ENCODE measurements at regions not wholly inside any gene's neighbourhood (a gene's known extent, or its start where the extent isn't known, plus 50 kb on each side); places are given as distances from the start of the nearest gene placed in this dataset.

DNA sequence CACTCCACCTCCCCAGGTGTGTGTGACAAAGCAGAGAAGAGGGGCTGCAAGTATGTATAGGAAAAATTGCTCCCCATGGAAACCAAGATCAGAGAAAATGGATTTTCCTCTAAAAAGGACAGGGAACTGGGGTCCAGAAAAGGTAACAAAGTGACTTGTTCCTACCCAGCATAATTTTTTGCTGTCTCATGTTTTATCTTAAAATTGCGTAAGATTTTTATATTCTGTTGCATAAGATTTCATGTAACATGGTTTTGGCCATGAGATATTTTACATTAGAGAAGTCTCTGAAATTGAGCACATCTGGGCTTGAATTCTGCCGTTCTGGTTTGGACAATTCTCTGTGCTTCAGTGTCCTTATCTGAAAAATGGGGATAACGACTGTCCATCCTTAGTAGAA is 335.7 kb upstream of the RORA start:
- H3K27ac ChIP-seq (ENCODE audit: insufficient read depth, low read depth, low read length), result no peak overlapping the region
- no peaks in the 10 kb centered on the region for H3K79me2 ChIP-seq (ENCODE audit: control insufficient read depth, insufficient read depth, low read length)
- H3K9ac ChIP-seq (replicated peaks; ENCODE audit: extremely low read depth, insufficient read depth, low read length), result no peak overlapping the region
- no peak for DNase-seq (ENCODE audit: low read depth, low spot score)
- no TSS peak for BruUV-seq (replicated peaks)
- H3K4me1 ChIP-seq (ENCODE audit: control insufficient read depth, extremely low read depth, insufficient read depth, low read length), result no peaks in the 10 kb centered on the region
- no peaks in the 10 kb centered on the region for H4K20me1 ChIP-seq (replicated peaks; ENCODE audit: control insufficient read depth, extremely low read depth, insufficient read depth, low read length)
- no peak overlapping the region for H3K4me2 ChIP-seq (ENCODE audit: insufficient read depth, low read length)
- H2AFZ ChIP-seq (ENCODE audit: low read depth, low read length), result no peak overlapping the region
- TF ChIP-seq POLR2A (IDR thresholded peaks at IDR 0.05; ENCODE audit: low read depth, low read length), result no peak
- no peak for TF ChIP-seq EZH2 (IDR thresholded peaks at IDR 0.05; ENCODE audit: borderline replicate concordance, low read depth, low read length, severe bottlenecking)
- TF ChIP-seq, protein P1, sequence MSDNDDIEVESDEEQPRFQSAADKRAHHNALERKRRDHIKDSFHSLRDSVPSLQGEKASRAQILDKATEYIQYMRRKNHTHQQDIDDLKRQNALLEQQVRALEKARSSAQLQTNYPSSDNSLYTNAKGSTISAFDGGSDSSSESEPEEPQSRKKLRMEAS (IDR thresholded peaks at IDR 0.05; ENCODE audit: insufficient read depth, insufficient read length), result no peak
- no peak for TF ChIP-seq FOS (IDR thresholded peaks at IDR 0.05; ENCODE audit: borderline replicate concordance, insufficient read depth, low read length)
- no peak for TF ChIP-seq GATA2 (IDR thresholded peaks at IDR 0.05; ENCODE audit: insufficient read depth, insufficient read length, low read depth, low read length)
- TF ChIP-seq POLR2AphosphoS5 (IDR thresholded peaks at IDR 0.05; ENCODE audit: insufficient read depth, low read depth, low read length), result no peak
- no peak for TF ChIP-seq CTCF (IDR thresholded peaks at IDR 0.05; ENCODE audit: extremely low read depth in 1 of 2, insufficient read depth in 1 of 2, low read depth in 1 of 2, low read length in 2 of 2)
- TF ChIP-seq JUN (IDR thresholded peaks at IDR 0.05; ENCODE audit: borderline replicate concordance, insufficient read depth, insufficient read length, low read depth), result no peak
- TF ChIP-seq MYC (IDR thresholded peaks at IDR 0.05; ENCODE audit: low read depth, low read length), result no peak
- H3K27me3 ChIP-seq (ENCODE audit: control insufficient read depth in 2 of 2, insufficient read depth in 2 of 2, low read length in 2 of 2), result peaks cover 0 to 3% of the 10 kb centered on the region in 2 experiments
- H3K36me3 ChIP-seq (ENCODE audit: control insufficient read depth in 2 of 2, extremely low read depth in 1 of 2, insufficient read depth in 2 of 2, low read length in 2 of 2), result no peaks in the 10 kb centered on the region
- FAIRE-seq, result no peak
- H3K4me3 ChIP-seq (replicated peaks in 1 of 3; ENCODE audit: insufficient read depth in 1 of 3, low read depth in 1 of 3, low read length in 3 of 3), result no peak overlapping the region
- H3K9me1 ChIP-seq (replicated peaks; ENCODE audit: control insufficient read depth, extremely low read depth, insufficient read depth, low read length), result no peaks in the 10 kb centered on the region
- no peaks in the 10 kb centered on the region for H3K9me3 ChIP-seq (replicated peaks; ENCODE audit: control insufficient read depth, insufficient read depth, low read length)
- dilution Hi-C loops (cut with MboI; ENCODE audit: extremely low pct_ligation_motif_present, low sequenced_read_pairs), result no loop called here
- CTCF ChIA-PET, result no interaction called here
- intact Hi-C loops (cut with micrococcal nuclease), result no loop called here
- POLR2A ChIA-PET, result no interaction called here
